ENCODE measurements at regions not wholly inside any gene's neighbourhood (a gene's known extent, or its start where the extent isn't known, plus 50 kb on each side); places are given as distances from the start of the nearest gene placed in this dataset.
A peak's percentile ranks its signal among the peaks of the same experiment; 100 is the strongest.

DNA sequence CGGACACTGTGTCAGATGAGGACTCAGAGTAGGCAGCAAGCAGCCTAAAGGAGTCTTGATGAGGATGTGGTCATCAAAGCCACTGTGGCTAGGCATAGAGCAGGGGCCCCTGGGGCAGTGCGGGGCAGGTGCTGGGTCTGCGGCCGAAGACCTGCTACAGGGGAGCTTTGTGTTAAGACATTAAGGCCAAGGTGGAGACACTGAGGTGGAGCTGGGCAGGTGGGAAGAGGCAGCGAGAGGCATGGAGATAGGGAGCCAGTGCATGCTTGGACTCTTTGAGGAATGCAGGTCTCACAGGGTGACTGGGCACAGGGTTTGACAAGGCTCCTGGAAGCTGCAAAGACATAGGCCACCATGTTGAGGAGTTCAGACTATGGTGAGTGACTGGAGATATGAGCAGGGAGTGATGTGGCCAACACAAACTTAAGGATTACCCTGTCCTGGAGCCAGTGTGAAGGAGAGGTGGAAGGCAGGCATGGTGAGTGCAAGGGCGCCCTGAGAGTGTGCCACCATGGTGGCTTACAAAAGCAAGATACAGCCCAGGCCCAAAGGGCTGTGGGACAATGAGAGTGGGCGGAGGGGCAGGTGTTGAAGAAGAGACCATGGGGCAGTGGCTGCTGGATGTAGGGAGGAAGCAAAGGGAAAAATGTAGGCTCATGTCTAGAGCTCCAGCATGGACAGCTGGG lies 450.9 kb upstream of the HS6ST1 start:
- no peaks in the 10 kb centered on the region for H3K9me3 ChIP-seq
- H3K36me3 ChIP-seq, result no peaks in the 10 kb centered on the region
- peak; percentile 42 for DNase-seq
- H3K27ac ChIP-seq, result no peak overlapping the region
- intact Hi-C loops (cut with DNase I), result no loop called here
- ATAC-seq, result peak; percentile 23
- no peaks in the 10 kb centered on the region for H3K27me3 ChIP-seq
- TF ChIP-seq, protein P1, sequence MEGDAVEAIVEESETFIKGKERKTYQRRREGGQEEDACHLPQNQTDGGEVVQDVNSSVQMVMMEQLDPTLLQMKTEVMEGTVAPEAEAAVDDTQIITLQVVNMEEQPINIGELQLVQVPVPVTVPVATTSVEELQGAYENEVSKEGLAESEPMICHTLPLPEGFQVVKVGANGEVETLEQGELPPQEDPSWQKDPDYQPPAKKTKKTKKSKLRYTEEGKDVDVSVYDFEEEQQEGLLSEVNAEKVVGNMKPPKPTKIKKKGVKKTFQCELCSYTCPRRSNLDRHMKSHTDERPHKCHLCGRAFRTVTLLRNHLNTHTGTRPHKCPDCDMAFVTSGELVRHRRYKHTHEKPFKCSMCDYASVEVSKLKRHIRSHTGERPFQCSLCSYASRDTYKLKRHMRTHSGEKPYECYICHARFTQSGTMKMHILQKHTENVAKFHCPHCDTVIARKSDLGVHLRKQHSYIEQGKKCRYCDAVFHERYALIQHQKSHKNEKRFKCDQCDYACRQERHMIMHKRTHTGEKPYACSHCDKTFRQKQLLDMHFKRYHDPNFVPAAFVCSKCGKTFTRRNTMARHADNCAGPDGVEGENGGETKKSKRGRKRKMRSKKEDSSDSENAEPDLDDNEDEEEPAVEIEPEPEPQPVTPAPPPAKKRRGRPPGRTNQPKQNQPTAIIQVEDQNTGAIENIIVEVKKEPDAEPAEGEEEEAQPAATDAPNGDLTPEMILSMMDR (IDR thresholded peaks at IDR 0.05), result no peak
- H3K4me1 ChIP-seq, result no peaks in the 10 kb centered on the region
- H3K4me3 ChIP-seq, result no peak overlapping the region

DNA sequence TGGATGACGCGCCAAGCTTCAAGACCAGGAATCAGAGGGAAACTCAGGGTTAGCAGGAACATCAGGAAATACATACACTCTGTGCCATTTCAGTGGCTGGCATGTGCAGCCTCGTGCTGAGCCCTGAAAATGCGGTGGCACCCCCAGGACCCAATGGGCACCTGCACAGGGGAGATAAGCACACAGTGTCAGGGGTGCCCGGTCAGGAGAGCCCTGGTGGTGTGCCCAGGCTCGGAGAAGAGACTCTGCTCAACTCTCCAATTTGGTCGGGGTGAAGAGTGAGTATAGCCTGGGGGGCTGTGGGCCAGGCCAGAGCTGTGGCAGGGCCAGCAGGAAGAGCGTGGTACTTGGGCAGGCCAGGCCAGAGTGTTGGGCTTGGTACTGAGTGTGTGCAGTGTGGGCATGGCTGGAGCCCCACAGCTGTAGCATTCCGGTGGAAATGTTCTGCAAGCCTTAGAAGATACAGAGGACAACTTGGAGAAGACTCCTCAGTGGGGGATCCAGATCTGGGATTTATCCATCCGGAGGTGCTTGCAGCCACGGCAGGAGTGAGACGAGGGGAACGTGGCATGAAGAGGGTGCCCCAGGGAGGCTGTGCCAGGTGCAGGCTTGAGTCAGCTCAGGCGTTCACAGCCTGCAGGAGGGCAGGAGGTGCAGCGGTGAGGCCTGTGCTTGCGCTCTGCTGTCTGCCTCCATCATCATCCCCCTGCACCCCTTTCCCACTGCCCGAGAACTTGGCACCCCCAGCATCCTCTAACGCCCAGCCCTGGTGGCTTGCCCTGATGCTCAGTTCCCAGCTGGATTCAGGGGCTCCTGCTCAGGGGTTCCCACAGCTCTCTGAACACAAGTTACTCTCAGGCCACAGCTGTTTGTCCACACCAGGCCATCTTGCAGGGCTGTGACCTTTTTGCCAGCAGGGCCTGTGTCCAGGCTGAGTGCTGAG lies 451.7 kb upstream of the HS6ST1 start:
- Histone ChIP-seq H3K27me3 (no peaks in the 10 kb centered on the region), H3K4me1 (no peaks in the 10 kb centered on the region), H3K9me3 (no peaks in the 10 kb centered on the region), H3K36me3 (no peaks in the 10 kb centered on the region), H3K27ac (no peak overlapping the region), H3K4me3 (no peak overlapping the region)
- intact Hi-C loops (cut with DNase I), result no loop called here
- TF ChIP-seq, protein P1 (IDR thresholded peaks at IDR 0.05), result no peak
- ATAC-seq (no peak), DNase-seq (peak; percentile 60)

DNA sequence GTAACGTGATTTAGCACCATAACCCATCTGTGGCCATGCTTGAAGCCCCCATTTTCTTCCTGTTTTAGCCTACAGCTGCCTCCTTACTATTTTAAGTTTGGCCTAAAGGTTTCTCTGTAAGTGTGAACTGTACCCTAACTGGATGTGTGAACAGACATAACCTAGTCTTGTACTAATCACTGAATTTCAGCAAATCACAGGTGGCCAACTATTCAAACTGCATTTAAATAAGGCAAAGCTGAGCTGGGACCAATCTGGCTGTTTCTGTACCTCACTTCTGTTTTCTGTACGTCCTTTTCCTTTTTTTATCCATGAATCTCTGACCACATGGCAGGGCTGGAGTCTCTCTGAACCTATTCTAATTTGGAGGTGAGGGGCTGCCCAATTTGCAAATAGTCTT lies 452.7 kb upstream of the HS6ST1 start:
- Histone ChIP-seq H3K4me1 (no peaks in the 10 kb centered on the region), H3K4me3 (no peak overlapping the region), H3K9me3 (no peaks in the 10 kb centered on the region), H3K27me3 (no peaks in the 10 kb centered on the region), H3K36me3 (no peaks in the 10 kb centered on the region), H3K27ac (no peak overlapping the region)
- DNase-seq, result no peak
- TF ChIP-seq, protein P1 (IDR thresholded peaks at IDR 0.05), result no peak
- no peak for ATAC-seq
- intact Hi-C loops (cut with DNase I), result no loop called here

DNA sequence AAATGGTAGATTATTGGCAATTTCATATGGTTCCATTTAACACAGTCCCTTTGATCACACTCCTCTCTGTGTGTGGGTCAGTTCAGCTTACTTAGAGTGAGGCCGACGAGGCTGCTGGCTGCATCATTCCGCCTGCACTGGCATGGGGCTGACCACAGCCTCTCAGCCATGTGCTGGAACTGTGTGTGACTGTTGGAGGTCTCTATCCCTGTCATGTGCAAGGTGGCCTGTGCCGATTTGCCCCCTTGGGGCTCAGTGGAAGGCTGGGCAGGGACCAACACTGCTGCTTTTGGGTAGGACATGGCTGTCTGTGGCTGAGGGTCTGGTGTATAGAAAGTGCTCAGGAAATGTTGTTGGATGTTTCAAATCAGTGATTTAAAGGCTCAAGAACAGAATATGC lies 454.0 kb upstream of the HS6ST1 start:
- Histone ChIP-seq H3K36me3 (no peaks in the 10 kb centered on the region), H3K4me1 (no peaks in the 10 kb centered on the region), H3K4me3 (no peak overlapping the region), H3K9me3 (no peaks in the 10 kb centered on the region), H3K27ac (no peak overlapping the region), H3K27me3 (no peaks in the 10 kb centered on the region)
- ATAC-seq (no peak), DNase-seq (peak; percentile 35)
- intact Hi-C loops (cut with DNase I), result no loop called here
- TF ChIP-seq, protein P1 (IDR thresholded peaks at IDR 0.05), result no peak

DNA sequence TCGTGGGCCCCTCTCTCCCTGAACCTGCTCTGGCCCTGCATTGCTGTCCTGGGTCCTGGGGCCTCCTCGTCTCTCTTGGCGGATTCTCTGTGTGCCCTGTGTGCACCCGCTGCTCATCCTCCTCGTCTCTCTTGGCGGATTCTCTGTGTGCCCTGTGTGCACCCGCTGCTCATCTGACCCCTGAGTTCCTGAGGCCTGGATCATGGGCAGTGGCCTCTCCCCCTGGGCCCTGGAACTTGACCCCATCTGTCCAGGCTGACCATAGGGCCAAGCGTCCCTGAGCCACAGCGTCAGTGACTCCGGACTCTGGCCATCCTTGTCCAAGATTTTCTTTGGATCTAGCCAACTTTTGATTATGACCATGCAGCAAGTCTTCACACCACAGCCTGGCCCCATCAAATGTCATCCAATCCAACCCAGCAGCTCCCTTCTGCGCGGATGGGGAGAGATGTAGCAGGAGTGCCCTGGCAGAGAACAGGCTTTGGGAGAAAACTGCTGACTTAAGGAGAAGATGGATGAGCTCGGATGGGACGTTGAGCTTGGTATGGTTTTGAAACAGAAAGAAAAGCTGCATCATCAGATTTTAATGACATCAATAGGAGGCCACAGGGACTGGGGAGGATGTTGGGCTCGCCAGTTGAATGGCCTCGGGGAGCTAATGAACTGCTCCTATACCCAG lies 455.1 kb upstream of the HS6ST1 start:
- ATAC-seq, result no peak
- Histone ChIP-seq H3K36me3 (no peaks in the 10 kb centered on the region), H3K9me3 (peaks cover 1% of the 10 kb centered on the region), H3K27me3 (no peaks in the 10 kb centered on the region), H3K27ac (no peak overlapping the region), H3K4me1 (no peaks in the 10 kb centered on the region), H3K4me3 (no peak overlapping the region)
- TF ChIP-seq, protein P1 (IDR thresholded peaks at IDR 0.05), result no peak
- peak; percentile 45 for DNase-seq
- intact Hi-C loops (cut with DNase I), result no loop called here
